Thoracic aorta (tissue), 2 donors: ENCODE measurements at regions not wholly inside any gene's neighbourhood (a gene's known extent, or its start where the extent isn't known, plus 50 kb on each side); places are given as distances from the start of the nearest gene placed in this dataset.
"Not testable (repeated sequence)": the region's sequence is repeated elsewhere in the genome, so short reads cannot be mapped to it uniquely, and the experiment has no call there.

ENCODE experiments used
- ATAC-seq: fragments of 150-250 bp; one replicate; pipeline ENCODE4 v1.8.0; 2017; ENCODE audit warnings: low read depth; ENCODE audit not compliant: insufficient number of reproducible peaks, low FRiP score
- DNase-seq: peaks from one replicate; pipeline ENCODE4 v3.0.0-alpha.2; 2020; ENCODE audit warnings: low spot score
- H3K27ac ChIP-seq, 2 donors: fragments of 200-600 bp; sonication (generic); 1 replicate in 1 of 2; 2 replicates in 1 of 2; pipeline ENCODE4 v1.5.1; 2016; ENCODE audit warnings: mild to moderate bottlenecking in 2 of 2, moderate library complexity in 2 of 2
- H3K27me3 ChIP-seq: fragments of 200-600 bp; sonication (generic); replicated peaks from 2 replicates; pipeline ENCODE4 v1.6.0; 2016; ENCODE audit warnings: mild to moderate bottlenecking; ENCODE audit not compliant: insufficient read depth
- H3K36me3 ChIP-seq: fragments of 200-600 bp; sonication (generic); one replicate; pipeline ENCODE4 v1.5.1; 2016
- H3K4me1 ChIP-seq, 2 donors: fragments of 200-600 bp; sonication (generic); 1 replicate in 1 of 2; 2 replicates in 1 of 2; pipeline versions ENCODE4 v1.5.1 to v1.6.0; 2016; ENCODE audit warnings: low read depth in 2 of 2, mild to moderate bottlenecking in 1 of 2; ENCODE audit not compliant: control insufficient read depth in 1 of 2
- H3K4me3 ChIP-seq: fragments of 200-600 bp; sonication (generic); 2 replicates; pipeline ENCODE4 v1.5.1; 2016; ENCODE audit warnings: mild to moderate bottlenecking
- H3K9me3 ChIP-seq: fragments of 200-600 bp; sonication (generic); 2 replicates; pipeline ENCODE4 v1.5.1; 2016
- CTCF ChIP-seq: fragments of 200-600 bp; sonication (generic); IDR thresholded peaks from one replicate; pipeline ENCODE4 v1.5.1; 2019; ENCODE audit warnings: antibody characterized with exemption

GRCh38 chr6:890201-890600 is 197.3 kb upstream of the EXOC2 start:
- Histone ChIP-seq H3K27me3 (no peaks in the 10 kb centered on the region), H3K27ac (no peak overlapping the region), H3K4me1 (peaks cover 0 to 10% of the 10 kb centered on the region in 2 donors), H3K9me3 (no peaks in the 10 kb centered on the region), H3K36me3 (no peaks in the 10 kb centered on the region), H3K4me3 (no peak overlapping the region)
- ATAC-seq (no peak), DNase-seq (no peak)
- TF ChIP-seq CTCF, result no peak

GRCh38 chr6:887583-888235 is 194.8 kb upstream of the EXOC2 start:
- no peak overlapping the region for H3K27ac ChIP-seq
- no peaks in the 10 kb centered on the region for H3K9me3 ChIP-seq
- ATAC-seq, result no peak
- DNase-seq, result no peak
- H3K36me3 ChIP-seq, result no peaks in the 10 kb centered on the region
- H3K27me3 ChIP-seq, result no peaks in the 10 kb centered on the region
- H3K4me1 ChIP-seq, result no peaks in the 10 kb centered on the region
- H3K4me3 ChIP-seq, result no peak overlapping the region
- TF ChIP-seq CTCF, result no peak

- H3K36me3 ChIP-seq, H3K4me3 ChIP-seq, H3K27ac ChIP-seq, H3K9me3 ChIP-seq, H3K27me3 ChIP-seq, DNase-seq, ATAC-seq, H3K4me1 ChIP-seq: not testable (repeated sequence)
Observed at GRCh38 chr6:886116-886515, 193.2 kb upstream of the EXOC2 start.

GRCh38 chr6:885051-885590 is 192.2 kb upstream of the EXOC2 start:
- no peaks in the 10 kb centered on the region for H3K27me3 ChIP-seq
- TF ChIP-seq CTCF, result no peak
- H3K4me1 ChIP-seq, result no peaks in the 10 kb centered on the region
- no peaks in the 10 kb centered on the region for H3K36me3 ChIP-seq
- H3K4me3 ChIP-seq, result no peak overlapping the region
- H3K9me3 ChIP-seq, result no peaks in the 10 kb centered on the region
- DNase-seq (no peak), ATAC-seq (no peak)
- H3K27ac ChIP-seq, result no peak overlapping the region

GRCh38 chr6:884570-884969 is 191.6 kb upstream of the EXOC2 start:
- DNase-seq, result no peak
- Histone ChIP-seq H3K27ac (no peak overlapping the region), H3K27me3 (no peaks in the 10 kb centered on the region), H3K4me3 (no peak overlapping the region), H3K36me3 (no peaks in the 10 kb centered on the region), H3K4me1 (no peaks in the 10 kb centered on the region), H3K9me3 (no peaks in the 10 kb centered on the region)
- ATAC-seq, result no peak
- TF ChIP-seq CTCF, result no peak
